NCI-H146 (cell line): ENCODE measurements at regions not wholly inside any gene's neighbourhood (a gene's known extent, or its start where the extent isn't known, plus 50 kb on each side); places are given as distances from the start of the nearest gene placed in this dataset.

ENCODE experiments used
- DNase-seq: peaks from one replicate; lab custom pipeline; 2025; lab: John Stamatoyannopoulos, UW

- DNase-seq: peak; percentile 65
Measured at GRCh38 chr18:72086421-72086820, 457.7 kb downstream of the CBLN2 start.

GRCh38 chr18:72075040-72075439 is 469.1 kb downstream of the CBLN2 start:
- no peak for DNase-seq

GRCh38 chr18:72063001-72063400 is 481.1 kb downstream of the CBLN2 start:
- DNase-seq: peak; percentile 16

- DNase-seq: no peak
Measured at GRCh38 chr18:72058851-72059250, 485.3 kb downstream of the CBLN2 start.

GRCh38 chr18:72056171-72056570 is 488.0 kb downstream of the CBLN2 start:
- DNase-seq: peak; percentile 31

- no peak for DNase-seq
Measured at GRCh38 chr18:72041313-72042032, 502.7 kb downstream of the CBLN2 start.

- DNase-seq: no peak
Measured at GRCh38 chr18:72013427-72013850, 530.7 kb downstream of the CBLN2 start.

- DNase-seq: no peak
Measured at GRCh38 chr18:71998547-71999097, 545.5 kb downstream of the CBLN2 start.

- no peak for DNase-seq
Measured at GRCh38 chr18:71995904-71996465, 548.2 kb downstream of the CBLN2 start.

- no peak for DNase-seq
Measured at GRCh38 chr18:71994273-71994672, 549.9 kb downstream of the CBLN2 start.

- no peak for DNase-seq
Measured at GRCh38 chr18:71989616-71990015, 554.5 kb downstream of the CBLN2 start.

GRCh38 chr18:71986351-71987050 is 557.6 kb downstream of the CBLN2 start:
- DNase-seq: no peak

GRCh38 chr18:71976744-71977143 is 567.4 kb downstream of the CBLN2 start:
- DNase-seq: no peak

GRCh38 chr18:71966791-71967190 is 577.4 kb downstream of the CBLN2 start:
- no peak for DNase-seq

GRCh38 chr18:71958605-71959004 is 585.5 kb downstream of the CBLN2 start:
- no peak for DNase-seq

GRCh38 chr18:71951001-71951400 is 593.1 kb downstream of the CBLN2 start:
- DNase-seq: no peak

- DNase-seq: no peak
Measured at GRCh38 chr18:71942433-71942832, 601.7 kb downstream of the CBLN2 start.

GRCh38 chr18:71939483-71939882 is 604.7 kb downstream of the CBLN2 start:
- DNase-seq: no peak

- DNase-seq: no peak
Measured at GRCh38 chr18:71936744-71937143, 607.4 kb downstream of the CBLN2 start.

GRCh38 chr18:71919211-71919610 is 624.9 kb downstream of the CBLN2 start:
- DNase-seq: no peak

GRCh38 chr18:71913641-71914040 is 630.5 kb downstream of the CBLN2 start:
- DNase-seq: no peak

- no peak for DNase-seq
Measured at GRCh38 chr18:71902482-71902881, 641.7 kb downstream of the CBLN2 start.
